Activated CD4-positive, alpha-beta memory T cell treated with anti-CD3 and anti-CD28 coated beads, Interleukin-2, amount 10 ng/mL, durations not matched to agents 7 days and 5 days (primary cell): ENCODE measurements at regions not wholly inside any gene's neighbourhood (a gene's known extent, or its start where the extent isn't known, plus 50 kb on each side); places are given as distances from the start of the nearest gene placed in this dataset.

Source experiments
- CTCF ChIA-PET: fragments of 350-600 bp; sonication (Branson Sonifier 250); formaldehyde crosslinking; loops from one replicate; lab custom pipeline; 2021; ENCODE audit warnings: antibody characterized with exemption, inconsistent platforms; lab: Charles Lee
- POLR2A ChIA-PET: fragments of 350-600 bp; sonication (Branson Sonifier 250); formaldehyde crosslinking; loops from one replicate; lab custom pipeline; 2021; ENCODE audit warnings: antibody characterized with exemption; lab: Charles Lee
- DNase-seq: peaks from one replicate; pipeline ENCODE4 v3.0.0-alpha.2; 2020
- H3K27ac Mint-ChIP-seq: one replicate; pipeline ENCODE4 v1.8.0; 2021; ENCODE audit warnings: mild to moderate bottlenecking, mixed read lengths
- H3K27me3 Mint-ChIP-seq: one replicate; pipeline ENCODE4 v1.8.0; 2021; ENCODE audit warnings: mixed read lengths
- H3K36me3 Mint-ChIP-seq: one replicate; pipeline ENCODE4 v1.8.0; 2021; ENCODE audit warnings: low read depth, mixed read lengths
- H3K4me1 Mint-ChIP-seq: one replicate; pipeline ENCODE4 v1.8.0; 2021; ENCODE audit warnings: mixed read lengths
- H3K4me3 Mint-ChIP-seq: one replicate; pipeline ENCODE4 v1.8.0; 2021; ENCODE audit warnings: mild to moderate bottlenecking, mixed read lengths
- H3K9me3 Mint-ChIP-seq: one replicate; pipeline ENCODE4 v1.8.0; 2021; ENCODE audit warnings: mixed read lengths

DNA sequence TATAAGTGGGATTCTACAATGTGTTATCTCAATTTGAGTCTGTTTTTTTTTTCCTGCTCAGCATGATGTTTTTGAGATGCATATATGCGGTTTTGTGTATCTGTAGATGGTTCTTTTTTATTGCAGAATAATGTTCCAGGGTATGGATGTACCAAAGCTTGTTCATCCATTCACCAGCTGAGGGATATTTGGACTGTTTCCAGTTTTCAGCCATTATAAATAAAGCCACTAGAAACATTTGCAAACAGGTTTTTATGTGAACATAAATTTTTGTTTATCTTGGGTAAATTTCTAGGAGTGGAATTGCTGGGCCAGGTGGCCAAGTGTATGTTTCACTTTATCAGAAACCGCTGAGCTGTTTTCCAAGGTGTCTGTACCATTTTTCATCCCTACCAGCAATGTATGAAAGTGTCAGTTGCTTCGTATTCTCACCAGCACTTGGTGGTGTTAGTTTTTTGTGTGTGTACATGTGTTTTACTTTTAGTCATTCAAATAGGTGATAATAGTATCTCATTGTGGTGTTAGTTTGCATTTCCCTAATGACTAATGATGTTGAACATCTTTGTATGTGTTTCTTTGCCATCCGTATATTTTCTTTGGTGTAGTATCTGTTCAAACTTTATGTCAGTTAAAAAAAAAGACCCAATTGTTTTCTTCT is 124.2 kb downstream of the CEBPB start:
- ChIA-PET POLR2A (interaction anchor here (0.6 kb wide), 1 partner anchor 149 kb away, joined by 3 read pairs; no protein-coding TSS in a partner anchor), CTCF (no interaction called here)
- Mint-ChIP-seq H3K27ac (no peak overlapping the region), H3K4me3 (no peak overlapping the region), H3K9me3 (no peaks in the 10 kb centered on the region), H3K4me1 (peaks cover 3% of the 10 kb centered on the region), H3K36me3 (peaks cover 2% of the 10 kb centered on the region), H3K27me3 (peaks cover 43% of the 10 kb centered on the region)
- no peak for DNase-seq

DNA sequence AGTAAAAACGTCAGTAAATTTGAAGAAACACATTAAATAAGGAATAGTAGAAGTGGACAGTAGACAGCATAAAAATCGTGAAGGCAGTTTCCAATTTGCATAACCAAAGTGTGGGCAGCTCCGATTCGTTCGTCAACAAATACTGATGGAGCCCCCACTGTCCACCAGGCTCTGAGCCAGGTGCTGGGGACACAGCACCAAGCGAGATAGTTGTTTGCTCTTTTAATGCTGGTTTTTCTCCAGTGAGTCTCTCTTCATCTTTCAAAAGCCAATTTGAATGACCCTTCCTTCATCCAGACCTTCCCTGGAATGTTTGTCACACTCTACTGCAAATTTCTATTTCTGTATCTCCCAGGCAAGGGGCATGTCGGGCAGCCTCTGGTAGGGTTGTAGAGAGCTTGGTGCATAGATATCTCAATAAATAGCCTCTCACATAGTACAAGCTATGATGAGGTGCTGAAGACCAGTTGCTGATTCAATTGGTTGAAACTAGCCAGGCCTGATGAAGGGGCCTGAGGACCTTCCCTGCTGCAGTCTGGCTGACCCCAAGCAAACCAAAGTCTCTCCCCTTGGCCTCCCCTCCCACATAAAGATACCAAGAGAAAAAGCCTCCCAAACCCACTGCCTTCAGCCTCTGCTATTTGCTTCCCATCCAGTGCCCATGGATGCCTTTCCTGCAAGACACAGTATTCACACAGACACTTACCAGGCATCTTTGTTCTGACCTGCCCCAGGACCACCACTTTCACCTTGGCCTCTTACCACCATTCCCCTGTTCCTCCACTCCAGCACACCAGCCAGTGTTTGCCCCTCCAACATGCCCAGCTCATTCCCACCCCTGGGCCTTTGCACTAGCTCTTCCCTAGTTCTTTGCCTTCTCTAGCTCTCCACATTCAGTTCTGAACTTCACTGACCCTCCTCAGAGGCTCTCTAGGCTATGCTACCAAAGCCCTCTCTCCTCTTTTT is 125.2 kb downstream of the CEBPB start:
- ChIA-PET CTCF (interaction anchor here (0.6 to 0.7 kb wide), 2 partner anchors 248 to 1395 kb away, joined by 4 read pairs; no protein-coding TSS in a partner anchor), POLR2A (no interaction called here)
- no peak for DNase-seq
- Mint-ChIP-seq H3K27me3 (peaks cover 47% of the 10 kb centered on the region), H3K27ac (no peak overlapping the region), H3K4me1 (peaks cover 2% of the 10 kb centered on the region), H3K9me3 (no peaks in the 10 kb centered on the region), H3K36me3 (peaks cover 2% of the 10 kb centered on the region), H3K4me3 (no peak overlapping the region)

DNA sequence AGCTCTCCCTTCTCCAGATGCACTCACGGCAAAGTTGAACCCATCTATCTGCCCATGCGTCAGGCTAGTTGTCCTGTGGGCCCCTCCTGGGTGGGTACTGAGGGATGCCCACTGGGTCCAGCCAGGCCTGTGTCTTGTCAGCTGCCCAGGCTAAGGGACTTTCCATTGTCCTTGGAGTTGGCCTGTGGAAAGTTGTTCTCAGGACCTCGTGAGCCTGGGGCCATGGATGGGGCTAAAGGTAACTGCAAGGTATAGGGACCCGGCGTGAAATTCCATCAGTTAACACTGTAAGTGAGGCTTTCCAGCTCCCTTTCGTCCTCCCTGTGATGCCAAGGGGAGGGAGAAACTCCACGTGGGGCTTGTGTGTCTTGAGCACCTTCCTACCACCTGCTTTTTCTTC is 126.5 kb downstream of the CEBPB start:
- ChIA-PET CTCF (interaction anchor here (0.7 kb wide), 1 partner anchor 1396 kb away, joined by 4 read pairs; no protein-coding TSS in a partner anchor), POLR2A (no interaction called here)
- H3K27me3 Mint-ChIP-seq: peaks cover 47% of the 10 kb centered on the region

DNA sequence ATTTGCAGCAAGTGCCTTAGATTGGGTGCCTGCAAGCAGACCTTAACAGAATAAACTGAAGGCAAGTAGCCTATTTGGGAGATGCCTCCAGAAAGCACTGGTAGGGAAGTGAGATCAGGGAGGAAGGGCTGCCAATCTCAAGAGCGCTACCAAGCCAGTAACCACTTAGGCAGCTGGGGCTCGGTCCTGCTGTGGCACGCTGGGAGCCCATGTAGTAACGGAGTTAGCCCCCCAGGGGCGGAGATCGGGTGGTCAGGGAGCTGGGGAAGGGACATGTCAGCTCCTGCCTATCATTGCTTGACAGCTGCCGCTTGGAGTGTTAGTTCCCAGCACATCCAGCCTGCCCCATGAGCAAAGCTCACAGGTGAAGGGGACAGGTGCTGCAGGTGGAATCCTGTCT is 127.0 kb downstream of the CEBPB start:
- Mint-ChIP-seq H3K9me3 (no peaks in the 10 kb centered on the region), H3K4me1 (peaks cover 4% of the 10 kb centered on the region), H3K27me3 (peaks cover 49% of the 10 kb centered on the region), H3K27ac (no peak overlapping the region), H3K4me3 (no peak overlapping the region), H3K36me3 (peaks cover 2% of the 10 kb centered on the region)
- ChIA-PET CTCF (no interaction called here), POLR2A (no interaction called here)
- DNase-seq: no peak

More for the DNA sequence above, 126.5 kb downstream of the CEBPB start:
- Mint-ChIP-seq H3K4me3 (no peak overlapping the region), H3K36me3 (peaks cover 2% of the 10 kb centered on the region), H3K27ac (no peak overlapping the region), H3K4me1 (peaks cover 4% of the 10 kb centered on the region), H3K9me3 (no peaks in the 10 kb centered on the region)
- DNase-seq: no peak

DNA sequence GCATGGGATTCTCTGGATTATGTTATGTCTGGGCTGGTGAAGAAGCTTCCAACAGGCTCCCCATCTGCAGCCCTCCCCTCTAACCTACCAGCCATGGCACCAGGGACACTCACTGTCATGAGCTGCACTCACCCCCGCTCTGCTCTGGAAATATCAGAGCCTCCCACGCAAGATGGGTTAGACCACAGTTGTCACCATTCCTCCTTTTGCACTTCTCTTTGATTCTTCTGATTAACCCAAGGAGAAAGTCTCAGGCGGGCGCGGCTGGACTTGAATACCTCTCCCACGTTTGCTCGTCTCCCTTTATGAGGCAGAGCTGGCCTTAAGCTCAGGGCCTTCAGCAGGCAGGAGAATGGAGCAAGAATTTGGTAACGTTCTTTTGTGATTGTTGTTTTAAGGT is 128.1 kb downstream of the CEBPB start:
- H3K27ac Mint-ChIP-seq: no peak overlapping the region

DNA sequence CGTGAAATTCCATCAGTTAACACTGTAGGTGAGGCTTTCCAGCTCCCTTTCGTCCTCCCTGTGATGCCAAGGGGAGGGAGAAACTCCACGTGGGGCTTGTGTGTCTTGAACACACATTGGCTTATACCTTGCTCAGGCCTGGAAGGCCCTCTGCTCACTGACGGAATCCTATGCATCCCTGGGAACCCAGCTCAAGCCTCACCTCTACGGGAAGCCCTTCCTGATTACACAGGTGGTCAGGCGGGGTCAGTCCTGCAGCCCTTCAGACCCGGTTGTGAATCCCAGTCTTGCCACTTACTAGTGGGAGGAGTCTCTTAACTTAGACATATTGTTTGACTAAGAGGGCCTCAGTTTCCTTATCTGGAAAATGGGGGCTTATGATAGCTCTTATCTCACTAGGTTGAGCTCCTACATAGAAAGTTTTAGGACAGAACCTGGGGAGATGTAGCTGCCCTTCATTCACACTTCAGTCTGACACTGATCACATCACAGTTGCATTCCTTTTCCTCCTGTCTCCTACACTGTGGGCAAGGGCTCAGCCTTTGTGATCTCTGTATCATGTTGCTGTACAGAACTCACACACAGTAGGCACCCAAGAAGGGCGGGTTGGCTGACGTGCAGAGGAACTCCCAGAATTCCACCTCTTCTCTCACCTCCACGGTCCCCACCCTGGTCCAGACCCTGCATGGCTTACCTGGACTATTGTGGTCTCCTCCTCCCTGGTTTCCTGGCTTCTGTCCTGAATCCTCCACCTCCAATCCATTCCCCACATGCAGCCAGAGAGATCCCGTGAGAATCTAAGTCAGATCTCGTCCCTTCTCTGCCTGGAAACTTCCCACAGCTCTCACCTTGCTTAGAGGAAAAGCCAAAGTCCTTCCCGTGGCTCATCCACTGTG is 129.6 kb downstream of the CEBPB start:
- H3K4me1 Mint-ChIP-seq: peaks cover 4% of the 10 kb centered on the region

More for the DNA sequence above, 128.1 kb downstream of the CEBPB start:
- Mint-ChIP-seq H3K9me3 (no peaks in the 10 kb centered on the region), H3K27me3 (peaks cover 42% of the 10 kb centered on the region), H3K4me3 (no peak overlapping the region), H3K36me3 (peaks cover 2% of the 10 kb centered on the region), H3K4me1 (peaks cover 4% of the 10 kb centered on the region)
- ChIA-PET POLR2A (interaction anchor here (1.7 kb wide), 1 partner anchor 21 kb away, joined by 3 read pairs; no protein-coding TSS in a partner anchor), CTCF (interaction anchor here (0.9 kb wide), 1 partner anchor 144 kb away, joined by 4 read pairs; no protein-coding TSS in a partner anchor)
- DNase-seq: no peak

DNA sequence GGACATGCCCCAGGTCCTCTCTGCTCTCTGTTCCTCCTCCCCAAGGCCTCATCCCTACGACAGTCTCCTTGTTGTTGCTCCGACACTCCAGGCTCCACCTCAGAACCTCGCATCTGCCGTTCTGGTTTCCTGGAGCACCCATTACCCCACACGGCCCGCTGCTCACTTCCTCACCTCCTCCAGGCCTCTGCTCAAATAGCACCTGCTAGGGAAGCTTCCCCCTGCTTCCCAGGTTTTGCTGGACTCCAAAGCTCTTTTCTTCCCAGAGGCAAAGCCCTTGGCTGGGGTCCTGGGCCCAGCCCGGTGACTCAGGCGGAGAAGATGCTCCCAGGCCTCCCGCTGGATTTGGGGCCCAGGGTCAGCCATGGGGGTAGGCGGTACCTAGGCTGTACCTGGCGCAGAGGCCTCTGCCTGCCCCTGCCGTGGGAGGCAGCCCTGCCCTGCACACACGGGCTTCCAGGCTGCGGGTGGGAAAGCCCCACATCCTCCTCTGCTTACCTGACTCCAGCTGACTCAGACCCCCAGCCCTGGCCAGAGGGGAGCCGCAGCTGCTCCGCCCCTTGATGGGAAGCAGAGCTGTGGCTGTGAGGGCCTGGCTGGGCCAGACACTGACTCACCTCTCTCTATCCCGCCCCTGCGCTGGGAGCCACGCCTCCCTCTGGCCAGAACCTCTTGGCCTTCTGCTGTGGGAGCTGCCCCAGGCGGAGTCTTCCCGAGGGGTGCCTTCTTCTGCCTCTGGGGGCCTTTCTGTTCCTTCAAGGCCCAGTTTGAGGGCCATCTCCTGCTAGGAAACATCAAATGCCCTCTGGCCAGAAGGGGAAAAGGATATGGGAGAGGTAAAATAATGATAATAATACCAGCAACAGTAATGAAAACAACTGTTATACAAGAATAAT is 130.5 kb downstream of the CEBPB start:
- no peak overlapping the region for H3K27ac Mint-ChIP-seq
- H3K4me1 Mint-ChIP-seq: peaks cover 4% of the 10 kb centered on the region
- no peaks in the 10 kb centered on the region for H3K9me3 Mint-ChIP-seq
- CTCF ChIA-PET: no interaction called here
- POLR2A ChIA-PET: no interaction called here
- peaks cover 29% of the 10 kb centered on the region for H3K27me3 Mint-ChIP-seq
- H3K4me3 Mint-ChIP-seq: no peak overlapping the region
- peak; percentile 28 for DNase-seq
- H3K36me3 Mint-ChIP-seq: peaks cover 2% of the 10 kb centered on the region

More for the DNA sequence above, 129.6 kb downstream of the CEBPB start:
- H3K4me3 Mint-ChIP-seq: no peak overlapping the region
- POLR2A ChIA-PET: interaction anchor here (0.7 kb wide), 1 partner anchor 16 kb away, joined by 3 read pairs; no protein-coding TSS in a partner anchor
- no peak overlapping the region for H3K27ac Mint-ChIP-seq
- DNase-seq: no peak
- peaks cover 2% of the 10 kb centered on the region for H3K36me3 Mint-ChIP-seq
- no peaks in the 10 kb centered on the region for H3K9me3 Mint-ChIP-seq
- peaks cover 30% of the 10 kb centered on the region for H3K27me3 Mint-ChIP-seq
- CTCF ChIA-PET: no interaction called here

DNA sequence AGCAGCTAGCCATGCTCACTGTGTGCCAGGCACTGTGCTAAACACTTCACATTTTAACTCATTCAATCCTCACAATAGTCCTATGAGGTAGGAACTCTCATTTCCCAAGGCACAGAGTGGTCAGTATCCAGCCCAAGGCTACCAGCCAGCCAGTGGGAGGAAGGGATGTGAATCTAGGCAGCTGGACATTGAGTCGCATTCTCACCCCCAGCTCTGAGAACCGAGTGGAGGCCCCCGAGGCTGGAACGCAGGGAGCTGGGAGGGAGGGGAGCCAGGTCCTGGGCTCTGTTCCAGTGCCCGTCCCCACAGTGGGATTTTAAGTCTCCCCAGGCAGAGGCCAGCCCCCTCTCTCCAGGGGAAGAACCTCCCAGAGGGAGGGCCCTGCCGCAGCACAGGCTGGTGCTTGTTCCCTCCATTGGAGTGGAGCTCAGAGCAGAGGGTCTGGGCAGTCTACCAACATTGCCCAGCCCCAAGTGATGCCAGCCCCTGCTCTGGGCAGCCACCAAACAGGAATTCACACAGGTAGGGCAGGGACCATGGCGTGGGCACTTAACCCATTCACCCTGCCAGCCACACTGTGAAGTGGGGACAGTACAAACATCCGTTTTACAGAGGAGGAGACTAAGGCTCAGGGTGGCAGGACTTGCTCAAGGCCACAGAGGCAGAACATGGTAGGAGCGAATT is 131.3 kb downstream of the CEBPB start:
- peaks cover 24% of the 10 kb centered on the region for H3K27me3 Mint-ChIP-seq
- no peak overlapping the region for H3K4me3 Mint-ChIP-seq
- peaks cover 4% of the 10 kb centered on the region for H3K4me1 Mint-ChIP-seq
- no peaks in the 10 kb centered on the region for H3K9me3 Mint-ChIP-seq
- DNase-seq: no peak
- ChIA-PET CTCF (no interaction called here), POLR2A (no interaction called here)
- H3K27ac Mint-ChIP-seq: no peak overlapping the region
- peaks cover under 1% of the 10 kb centered on the region for H3K36me3 Mint-ChIP-seq

DNA sequence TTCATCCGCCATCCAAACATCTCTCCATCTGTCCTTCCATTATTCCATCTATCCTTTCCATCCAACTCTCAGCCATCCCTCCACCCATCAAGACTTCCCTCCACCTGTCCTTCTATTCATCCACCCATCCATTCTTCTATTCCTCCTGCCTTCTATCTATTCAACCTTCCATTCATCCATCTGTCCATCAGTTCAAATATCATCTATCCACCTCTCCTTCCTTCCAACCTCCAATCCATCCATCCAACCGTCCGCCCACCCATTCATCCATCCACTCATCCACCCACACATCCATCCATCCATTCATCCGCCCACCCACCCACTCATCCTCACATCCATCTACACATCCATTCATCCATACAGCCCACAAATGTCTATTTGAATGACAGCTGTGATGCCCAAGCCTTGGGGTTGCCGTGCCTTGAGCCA is 132.1 kb downstream of the CEBPB start:
- CTCF ChIA-PET: no interaction called here
- POLR2A ChIA-PET: no interaction called here
- DNase-seq: no peak
- Mint-ChIP-seq H3K36me3 (no peaks in the 10 kb centered on the region), H3K4me1 (peaks cover 4% of the 10 kb centered on the region), H3K27ac (no peak overlapping the region), H3K27me3 (peaks cover 20% of the 10 kb centered on the region), H3K9me3 (peaks cover 2% of the 10 kb centered on the region), H3K4me3 (no peak overlapping the region)

DNA sequence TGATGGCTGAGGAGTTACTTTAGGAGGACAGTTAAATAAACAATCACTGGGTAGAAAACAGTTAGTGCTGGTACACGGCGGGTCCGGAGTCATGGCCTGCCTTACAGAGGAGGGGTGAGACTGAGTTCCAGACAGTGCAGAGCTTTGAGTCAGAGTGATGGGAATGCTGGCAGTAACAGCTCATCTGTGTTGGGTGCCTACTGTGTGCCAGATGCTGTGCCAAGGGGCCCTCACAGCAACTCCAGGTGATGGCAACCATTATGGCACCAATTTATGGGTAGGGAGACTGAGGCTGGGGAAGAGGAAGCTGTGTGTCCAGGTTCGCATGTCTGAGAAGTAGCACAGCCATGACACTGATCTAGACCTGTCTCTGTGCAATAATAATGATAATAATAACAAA is 132.6 kb downstream of the CEBPB start:
- ChIA-PET POLR2A (no interaction called here), CTCF (no interaction called here)
- Mint-ChIP-seq H3K4me3 (no peak overlapping the region), H3K9me3 (peaks cover 7% of the 10 kb centered on the region), H3K27me3 (peaks cover 19% of the 10 kb centered on the region), H3K4me1 (peaks cover 4% of the 10 kb centered on the region), H3K27ac (no peak overlapping the region), H3K36me3 (no peaks in the 10 kb centered on the region)
- DNase-seq: no peak
